ENCODE measurements at regions not wholly inside any gene's neighbourhood (a gene's known extent, or its start where the extent isn't known, plus 50 kb on each side); places are given as distances from the start of the nearest gene placed in this dataset.

DNA sequence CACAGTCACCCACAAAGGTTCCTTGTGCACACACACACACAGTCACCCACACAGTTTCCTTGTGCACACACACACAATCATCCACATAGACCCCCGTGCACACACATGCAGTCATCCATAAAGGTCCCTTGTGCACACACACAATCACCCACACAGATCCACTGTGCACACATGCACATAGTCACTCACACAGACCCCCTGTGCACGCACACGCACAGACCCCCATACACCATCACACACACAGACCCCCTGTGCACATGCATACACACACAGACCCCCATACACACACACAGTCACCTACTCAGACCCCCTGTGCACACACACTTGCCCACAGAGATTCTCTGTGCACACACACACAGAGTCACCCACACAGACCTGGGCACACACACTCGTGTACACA, 107.1 kb downstream of the HSPH1 start:
- H3K9me3 Mint-ChIP-seq, result no peaks in the 10 kb centered on the region
- H3K4me3 Mint-ChIP-seq, result no peak overlapping the region
- peaks cover 8% of the 10 kb centered on the region for H3K27me3 Mint-ChIP-seq (ENCODE audit: low read depth)
- DNase-seq, result no peak
- H3K4me1 Mint-ChIP-seq (ENCODE audit: low read depth), result peaks cover 2% of the 10 kb centered on the region
- ATAC-seq, result no peak
- no peaks in the 10 kb centered on the region for H3K36me3 Mint-ChIP-seq (ENCODE audit: insufficient read depth)

- H3K4me3 Mint-ChIP-seq, result no peak overlapping the region
- H3K9me3 Mint-ChIP-seq, result no peaks in the 10 kb centered on the region
- H3K27me3 Mint-ChIP-seq (ENCODE audit: low read depth), result peaks cover 8% of the 10 kb centered on the region
- no peak for DNase-seq
- no peak for ATAC-seq
- H3K36me3 Mint-ChIP-seq (ENCODE audit: insufficient read depth), result no peaks in the 10 kb centered on the region
- H3K4me1 Mint-ChIP-seq (ENCODE audit: low read depth), result peaks cover 2% of the 10 kb centered on the region
These were observed 107.8 kb downstream of the HSPH1 start for GRCh38 chr13:31053896-31054295.

DNA sequence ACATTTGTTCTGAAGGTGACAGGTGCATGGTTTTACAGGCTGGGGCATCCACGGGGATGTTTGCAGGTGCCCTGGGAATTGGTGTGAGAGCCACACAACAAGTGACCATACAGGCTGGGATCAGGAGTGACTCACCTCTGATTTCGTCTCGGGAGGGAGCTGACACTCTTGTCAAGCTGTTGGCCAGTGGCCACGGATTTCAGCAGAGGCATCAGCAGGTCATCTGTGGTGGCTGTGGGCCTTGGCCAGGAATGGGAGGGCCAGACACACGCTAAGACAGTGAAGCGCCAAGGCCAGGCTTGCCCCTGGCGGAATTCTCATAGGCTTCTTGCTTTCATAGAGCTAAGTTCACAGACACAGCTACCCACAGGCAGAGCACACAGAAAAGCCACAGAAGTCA, 108.6 kb downstream of the HSPH1 start:
- H3K4me3 Mint-ChIP-seq, result no peak overlapping the region
- H3K36me3 Mint-ChIP-seq (ENCODE audit: insufficient read depth), result no peaks in the 10 kb centered on the region
- DNase-seq (no peak), ATAC-seq (no peak)
- H3K4me1 Mint-ChIP-seq (ENCODE audit: low read depth), result peaks cover 2% of the 10 kb centered on the region
- no peaks in the 10 kb centered on the region for H3K9me3 Mint-ChIP-seq
- peaks cover 8% of the 10 kb centered on the region for H3K27me3 Mint-ChIP-seq (ENCODE audit: low read depth)

GRCh38 chr13:31052478-31052877, 109.2 kb downstream of the HSPH1 start:
- Mint-ChIP-seq H3K9me3 (no peaks in the 10 kb centered on the region), H3K4me1 (ENCODE audit: low read depth) (peaks cover 2% of the 10 kb centered on the region), H3K36me3 (ENCODE audit: insufficient read depth) (no peaks in the 10 kb centered on the region), H3K27me3 (ENCODE audit: low read depth) (peaks cover 8% of the 10 kb centered on the region), H3K4me3 (no peak overlapping the region)
- ATAC-seq (no peak), DNase-seq (no peak)

DNA sequence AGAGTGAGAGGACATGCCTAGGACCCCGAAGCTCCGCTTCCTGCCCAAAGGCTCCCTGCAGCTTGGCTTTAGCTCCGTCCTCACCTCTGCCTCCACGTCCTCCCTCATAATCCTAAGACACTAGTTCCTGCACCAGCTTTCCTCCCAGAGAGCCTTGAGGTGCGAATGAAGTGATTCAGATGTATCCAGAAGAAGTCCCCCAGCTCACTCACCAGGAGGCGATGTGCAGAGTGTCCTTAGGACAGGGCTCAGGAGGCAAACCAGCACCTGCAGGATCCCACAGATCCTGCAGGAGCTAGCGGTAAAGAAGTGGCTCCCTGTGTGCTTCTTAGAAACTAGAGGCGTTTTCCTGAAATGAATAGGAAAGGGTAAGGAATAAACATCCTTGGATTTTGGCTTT, 109.7 kb downstream of the HSPH1 start:
- DNase-seq (no peak), ATAC-seq (no peak)
- Mint-ChIP-seq H3K4me1 (ENCODE audit: low read depth) (peaks cover 2% of the 10 kb centered on the region), H3K9me3 (no peaks in the 10 kb centered on the region), H3K36me3 (ENCODE audit: insufficient read depth) (no peaks in the 10 kb centered on the region), H3K27me3 (ENCODE audit: low read depth) (peaks cover 8% of the 10 kb centered on the region), H3K4me3 (no peak overlapping the region)

GRCh38 chr13:31050486-31051400, 111.0 kb downstream of the HSPH1 start:
- H3K36me3 Mint-ChIP-seq (ENCODE audit: insufficient read depth), result no peaks in the 10 kb centered on the region
- no peaks in the 10 kb centered on the region for H3K9me3 Mint-ChIP-seq
- H3K27me3 Mint-ChIP-seq (ENCODE audit: low read depth), result peaks cover 8% of the 10 kb centered on the region
- H3K4me3 Mint-ChIP-seq, result no peak overlapping the region
- ATAC-seq (peak; percentile 42 to 47), DNase-seq (no peak)
- H3K4me1 Mint-ChIP-seq (ENCODE audit: low read depth), result peaks cover 2% of the 10 kb centered on the region

DNA sequence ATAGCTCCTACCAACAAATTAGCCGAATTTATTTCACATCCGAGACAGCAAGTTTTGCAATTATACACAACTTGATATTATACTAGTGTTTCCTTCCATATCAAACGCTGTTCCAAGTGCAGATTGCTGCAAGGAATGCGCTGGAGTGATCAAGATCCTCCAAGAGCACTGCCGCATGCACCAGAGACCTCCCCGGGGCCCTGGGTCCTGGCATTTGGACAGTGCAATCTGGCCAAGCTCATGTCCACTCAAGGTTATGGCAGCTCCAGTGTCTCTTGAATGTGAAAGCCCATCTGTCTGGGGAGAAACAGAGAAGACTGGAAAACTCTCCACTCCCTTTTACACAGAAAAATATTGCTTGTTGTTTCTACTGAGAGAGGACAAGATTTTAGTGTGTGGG, 111.9 kb downstream of the HSPH1 start:
- peaks cover 12% of the 10 kb centered on the region for H3K4me1 Mint-ChIP-seq (ENCODE audit: low read depth)
- no peaks in the 10 kb centered on the region for H3K36me3 Mint-ChIP-seq (ENCODE audit: insufficient read depth)
- ATAC-seq (no peak), DNase-seq (no peak)
- no peaks in the 10 kb centered on the region for H3K9me3 Mint-ChIP-seq
- peaks cover 8% of the 10 kb centered on the region for H3K27me3 Mint-ChIP-seq (ENCODE audit: low read depth)
- no peak overlapping the region for H3K4me3 Mint-ChIP-seq

DNA sequence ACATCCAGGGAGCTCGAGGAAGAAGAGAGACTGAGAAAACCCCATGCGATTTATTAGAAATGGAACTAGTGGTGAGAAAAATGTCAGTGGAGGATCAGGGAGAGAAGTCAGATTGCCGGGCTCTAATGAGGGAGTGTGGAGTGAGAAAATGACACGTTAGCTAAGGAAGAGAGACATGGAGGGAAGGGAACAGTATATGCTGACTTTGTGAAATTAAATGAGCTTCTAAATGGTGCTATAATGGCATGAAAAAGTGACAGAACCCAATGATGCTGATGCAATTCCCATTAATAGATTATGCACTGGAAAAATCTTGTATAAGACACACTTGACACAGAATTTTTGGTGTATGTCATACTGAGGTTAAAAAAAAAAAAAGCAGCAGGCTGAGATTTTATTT, 112.6 kb downstream of the HSPH1 start:
- Mint-ChIP-seq H3K4me3 (no peak overlapping the region), H3K9me3 (no peaks in the 10 kb centered on the region), H3K36me3 (ENCODE audit: insufficient read depth) (no peaks in the 10 kb centered on the region), H3K27me3 (ENCODE audit: low read depth) (peaks cover 11% of the 10 kb centered on the region), H3K4me1 (ENCODE audit: low read depth) (peaks cover 19% of the 10 kb centered on the region)
- DNase-seq, result no peak
- ATAC-seq, result no peak

DNA sequence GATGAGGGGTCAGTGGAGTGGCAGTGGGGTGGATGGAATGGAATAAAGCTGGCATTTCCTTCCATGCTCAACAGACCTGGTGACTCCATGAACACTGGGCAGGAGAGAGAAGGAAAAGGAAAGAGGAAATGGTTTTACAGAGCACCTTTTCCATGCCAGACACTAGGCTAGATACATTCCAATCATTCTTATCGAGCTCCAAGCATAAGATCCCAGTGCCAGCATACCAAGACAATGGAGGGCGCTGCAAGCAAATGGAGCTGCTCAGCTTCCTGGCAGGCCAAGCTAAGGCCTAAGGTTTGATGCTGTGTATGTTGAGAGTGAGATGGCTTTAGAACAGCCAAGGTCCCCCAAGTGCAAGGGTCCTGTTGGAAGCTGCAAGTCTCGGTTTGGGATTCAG, 113.2 kb downstream of the HSPH1 start:
- Mint-ChIP-seq H3K27me3 (ENCODE audit: low read depth) (peaks cover 14% of the 10 kb centered on the region), H3K4me3 (no peak overlapping the region), H3K36me3 (ENCODE audit: insufficient read depth) (no peaks in the 10 kb centered on the region), H3K9me3 (no peaks in the 10 kb centered on the region), H3K4me1 (ENCODE audit: low read depth) (peaks cover 23% of the 10 kb centered on the region)
- DNase-seq, result no peak
- no peak for ATAC-seq

DNA sequence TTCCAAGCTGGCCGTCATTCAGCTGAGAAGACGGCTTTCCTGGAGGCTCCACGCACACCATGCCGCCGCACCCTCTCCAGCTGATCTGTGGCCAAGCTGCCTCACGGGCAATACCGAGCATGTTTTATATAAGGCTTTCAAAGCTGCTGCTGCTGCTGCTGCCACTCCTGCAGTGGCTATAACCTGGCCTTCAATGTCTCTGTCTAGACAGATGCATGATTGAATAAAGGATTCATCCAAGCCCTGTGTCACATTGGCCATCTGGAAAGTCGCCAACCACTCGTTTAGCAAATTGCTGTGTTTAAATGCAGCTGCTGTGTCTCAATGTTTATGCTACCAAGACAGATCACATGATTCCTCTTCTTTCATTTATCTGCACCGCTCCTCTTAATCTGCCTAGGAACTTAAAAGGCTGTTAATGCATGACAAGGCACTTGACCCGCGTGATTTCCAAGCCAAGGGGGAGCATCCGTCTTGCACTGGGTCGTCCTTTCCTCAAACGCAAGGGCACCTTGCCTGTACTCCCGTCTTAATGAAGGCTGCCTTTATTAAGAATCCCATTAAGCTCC, 114.3 kb downstream of the TEX26 start:
- no peak overlapping the region for H3K4me3 Mint-ChIP-seq
- peaks cover 32% of the 10 kb centered on the region for H3K4me1 Mint-ChIP-seq (ENCODE audit: low read depth)
- H3K9me3 Mint-ChIP-seq, result no peaks in the 10 kb centered on the region
- H3K36me3 Mint-ChIP-seq (ENCODE audit: insufficient read depth), result no peaks in the 10 kb centered on the region
- H3K27me3 Mint-ChIP-seq (ENCODE audit: low read depth), result peaks cover 22% of the 10 kb centered on the region
- ATAC-seq, result no peak
- DNase-seq, result no peak

DNA sequence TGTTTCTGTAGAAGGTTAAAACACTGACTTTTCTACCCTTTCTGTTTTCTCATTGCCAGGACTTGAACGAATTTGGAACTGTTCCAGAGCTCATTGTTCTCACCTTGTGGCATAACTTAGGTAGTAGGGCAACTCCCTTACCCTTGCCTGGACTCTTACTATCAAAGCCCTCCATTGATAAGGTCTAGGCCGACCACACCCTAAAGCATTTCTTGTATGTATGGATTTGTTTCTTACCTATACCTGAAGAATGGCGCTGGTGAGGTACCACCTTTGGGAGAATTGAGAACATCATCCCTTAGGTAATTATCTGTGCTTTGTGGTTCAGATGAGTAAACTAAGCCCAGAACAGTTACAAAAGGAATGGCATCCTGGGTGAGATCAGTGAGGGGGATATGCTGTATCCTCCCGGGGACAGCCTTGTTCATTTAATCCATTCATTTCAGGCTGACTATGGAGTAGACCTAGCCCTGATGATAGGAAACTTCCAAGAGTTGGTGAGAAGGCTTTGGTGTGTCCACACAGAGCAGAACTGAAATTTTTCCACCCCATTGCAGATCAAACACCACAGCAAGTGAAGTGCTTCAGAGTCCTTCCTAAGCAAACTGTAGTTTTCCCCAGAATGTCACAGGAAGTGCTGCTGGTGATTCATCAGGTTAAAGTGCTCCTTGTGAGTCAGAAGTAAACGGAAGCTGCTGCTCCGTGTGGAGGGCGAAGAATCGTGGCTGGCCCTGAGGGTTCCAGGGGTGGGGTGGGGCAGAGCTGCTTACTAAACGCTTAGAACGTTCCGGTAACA, 113.0 kb downstream of the TEX26 start:
- Mint-ChIP-seq H3K36me3 (ENCODE audit: insufficient read depth) (no peaks in the 10 kb centered on the region), H3K9me3 (no peaks in the 10 kb centered on the region), H3K4me3 (peak overlapping the region; percentile 58), H3K4me1 (ENCODE audit: low read depth) (peaks cover 31% of the 10 kb centered on the region), H3K27me3 (ENCODE audit: low read depth) (peaks cover 19% of the 10 kb centered on the region)
- DNase-seq (peak; percentile 80), ATAC-seq (peak; percentile 86 to 90)

DNA sequence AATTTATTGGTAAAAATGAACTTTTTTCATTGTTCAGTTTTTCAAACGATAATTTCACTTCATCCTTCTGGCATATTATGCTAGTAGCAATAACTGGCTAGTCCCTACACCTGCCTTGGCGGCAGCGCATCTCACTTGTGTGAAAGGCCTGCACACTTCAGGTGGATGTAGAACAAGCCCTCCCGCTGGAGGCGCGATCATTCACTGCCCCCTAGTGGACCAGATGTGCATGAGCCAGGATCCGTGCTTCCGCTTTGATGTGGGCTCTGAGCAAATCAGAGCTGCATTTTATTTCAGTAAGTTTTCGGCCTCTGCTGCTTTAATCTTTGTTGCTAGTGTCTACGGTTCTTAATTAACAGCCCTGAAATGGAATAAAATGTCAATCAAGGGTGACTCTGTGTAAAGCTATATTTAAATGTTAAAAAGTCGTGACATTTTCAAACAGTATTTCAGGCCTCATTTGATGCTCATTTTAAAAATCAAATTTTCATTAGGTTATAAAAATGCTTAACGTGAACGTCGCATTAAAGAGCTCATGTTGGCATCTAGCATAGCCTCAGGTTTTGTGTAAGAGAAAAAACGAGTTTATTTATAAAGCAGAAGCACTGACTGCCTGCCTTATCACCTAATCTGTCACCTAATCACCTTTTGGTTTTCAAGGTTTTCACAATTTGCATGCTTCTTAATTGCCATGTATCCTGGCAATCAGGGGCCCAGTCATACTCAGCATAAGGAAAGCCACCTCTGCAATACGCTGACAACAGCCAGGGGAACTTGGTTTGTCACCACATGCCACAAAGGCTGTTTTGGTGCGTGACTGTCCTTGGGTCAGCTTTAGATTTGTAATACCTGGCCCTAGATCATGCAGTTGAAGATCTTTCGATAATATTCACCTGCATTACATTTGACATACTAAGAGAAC, 112.2 kb downstream of the TEX26 start:
- H3K4me1 Mint-ChIP-seq (ENCODE audit: low read depth), result peaks cover 39% of the 10 kb centered on the region
- H3K4me3 Mint-ChIP-seq, result peak overlapping the region; percentile 58
- H3K9me3 Mint-ChIP-seq, result no peaks in the 10 kb centered on the region
- no peaks in the 10 kb centered on the region for H3K36me3 Mint-ChIP-seq (ENCODE audit: insufficient read depth)
- peaks cover 19% of the 10 kb centered on the region for H3K27me3 Mint-ChIP-seq (ENCODE audit: low read depth)
- ATAC-seq (peak; percentile 60 to 64), DNase-seq (peak; percentile 80)

DNA sequence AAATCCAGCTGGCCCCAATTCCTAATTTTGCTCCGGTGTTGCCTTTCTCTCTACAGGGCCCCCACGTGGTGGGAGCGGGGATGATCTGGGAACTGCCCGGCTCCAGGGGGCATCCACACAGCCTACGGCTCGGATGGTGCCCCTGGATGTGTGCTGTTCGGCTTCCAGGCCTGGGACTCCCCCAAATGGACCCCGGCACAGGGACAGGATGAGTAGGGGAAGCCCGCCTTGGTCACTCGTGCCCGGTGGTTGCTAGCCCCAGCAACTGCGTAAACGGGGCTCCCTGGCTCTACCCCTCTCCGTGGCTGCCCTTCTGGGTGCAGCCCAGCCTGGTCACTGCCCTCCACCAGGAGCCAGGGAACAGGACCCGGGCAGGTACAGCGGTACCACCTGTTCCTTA, 111.5 kb downstream of the TEX26 start:
- Mint-ChIP-seq H3K4me3 (no peak overlapping the region), H3K27me3 (ENCODE audit: low read depth) (peaks cover 19% of the 10 kb centered on the region), H3K4me1 (ENCODE audit: low read depth) (peaks cover 45% of the 10 kb centered on the region), H3K9me3 (no peaks in the 10 kb centered on the region), H3K36me3 (ENCODE audit: insufficient read depth) (no peaks in the 10 kb centered on the region)
- no peak for ATAC-seq
- DNase-seq, result no peak

All from activated T-cell treated with anti-CD3 and anti-CD28 coated beads, Interleukin-2, amount 50 U/mL, for 4 hours (primary cell).